Right lobe of liver (tissue), 4 donors: ENCODE measurements at regions not wholly inside any gene's neighbourhood (a gene's known extent, or its start where the extent isn't known, plus 50 kb on each side); places are given as distances from the start of the nearest gene placed in this dataset.

Experiments
- POLR2A ChIP-seq: fragments of 450-650 bp; IDR thresholded peaks from one replicate; pipeline ENCODE4 v1.6.1; 2017; ENCODE audit warnings: antibody characterized with exemption, mild to moderate bottlenecking
- TF ChIP-seq, protein P1 (sequence below), 4 donors: fragments of 200-600 bp in 3 of 4; fragments of 450-650 bp in 1 of 4; IDR thresholded peaks; one replicate each; pipeline versions ENCODE4 v1.5.1 to v1.8.0; 2016 to 2022; ENCODE audit warnings: antibody characterized with exemption in 4 of 4, mild to moderate bottlenecking in 2 of 4
- donor health status: DM: no; HTN: no; CAD: no.
- donor health status: DM: no; HTN: no; CAD: no.
- donor health status: DM: no; HTN: yes; CAD: no.

DNA sequence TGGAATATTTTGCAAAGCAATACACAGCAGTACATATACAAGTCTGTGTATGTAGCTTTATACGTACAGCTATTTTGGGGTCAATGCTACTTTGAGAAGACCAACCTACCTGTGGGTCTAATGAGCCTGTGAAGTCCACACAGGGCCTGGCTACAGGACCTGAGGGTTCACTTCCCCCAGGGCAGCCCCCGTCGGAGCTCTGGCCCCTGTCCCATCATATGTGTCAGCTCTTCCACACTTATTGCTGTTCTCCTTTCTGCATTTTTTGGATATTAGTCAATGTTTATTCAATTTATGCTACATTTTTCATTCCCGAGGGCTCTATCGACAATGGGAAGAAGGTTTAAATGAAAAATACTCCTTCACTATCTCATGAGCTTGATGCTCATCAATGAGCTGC, 1473.6 kb downstream of the BRD1 start:
- TF ChIP-seq, protein P1, sequence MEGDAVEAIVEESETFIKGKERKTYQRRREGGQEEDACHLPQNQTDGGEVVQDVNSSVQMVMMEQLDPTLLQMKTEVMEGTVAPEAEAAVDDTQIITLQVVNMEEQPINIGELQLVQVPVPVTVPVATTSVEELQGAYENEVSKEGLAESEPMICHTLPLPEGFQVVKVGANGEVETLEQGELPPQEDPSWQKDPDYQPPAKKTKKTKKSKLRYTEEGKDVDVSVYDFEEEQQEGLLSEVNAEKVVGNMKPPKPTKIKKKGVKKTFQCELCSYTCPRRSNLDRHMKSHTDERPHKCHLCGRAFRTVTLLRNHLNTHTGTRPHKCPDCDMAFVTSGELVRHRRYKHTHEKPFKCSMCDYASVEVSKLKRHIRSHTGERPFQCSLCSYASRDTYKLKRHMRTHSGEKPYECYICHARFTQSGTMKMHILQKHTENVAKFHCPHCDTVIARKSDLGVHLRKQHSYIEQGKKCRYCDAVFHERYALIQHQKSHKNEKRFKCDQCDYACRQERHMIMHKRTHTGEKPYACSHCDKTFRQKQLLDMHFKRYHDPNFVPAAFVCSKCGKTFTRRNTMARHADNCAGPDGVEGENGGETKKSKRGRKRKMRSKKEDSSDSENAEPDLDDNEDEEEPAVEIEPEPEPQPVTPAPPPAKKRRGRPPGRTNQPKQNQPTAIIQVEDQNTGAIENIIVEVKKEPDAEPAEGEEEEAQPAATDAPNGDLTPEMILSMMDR (IDR thresholded peaks at IDR 0.05): no peak
- no peak for TF ChIP-seq POLR2A
